Activated naive CD4-positive, alpha-beta T cell treated with anti-CD3 and anti-CD28 coated beads, Interleukin-2, amount 50 U/mL, for 72 hours (primary cell): ENCODE measurements at regions not wholly inside any gene's neighbourhood (a gene's known extent, or its start where the extent isn't known, plus 50 kb on each side); places are given as distances from the start of the nearest gene placed in this dataset.
"Not testable (repeated sequence)": the region's sequence is repeated elsewhere in the genome, so short reads cannot be mapped to it uniquely, and the experiment has no call there.

ENCODE experiments used
- ATAC-seq, 2 donors: fragments of 150-1000 bp; cut with Tn5 transposase; 2 replicates each; pipeline ENCODE4 v1.10.0; 2021; ENCODE audit warnings: mild to moderate bottlenecking in 2 of 2, moderate library complexity in 2 of 2
- DNase-seq, 2 donors: peaks; one replicate each; pipeline ENCODE4 v3.0.0; 2021 to 2022; ENCODE audit warnings: low spot score in 2 of 2
- H3K27ac Mint-ChIP-seq, 2 donors: one replicate each; pipeline ENCODE4 v1.8.0; 2022; ENCODE audit warnings: mild to moderate bottlenecking in 2 of 2, mixed read lengths in 2 of 2
- H3K36me3 Mint-ChIP-seq, 2 donors: one replicate each; pipeline ENCODE4 v1.8.0; 2022; ENCODE audit warnings: mixed read lengths in 2 of 2
- H3K9me3 Mint-ChIP-seq, 2 donors: one replicate each; pipeline ENCODE4 v1.8.0; 2022; ENCODE audit warnings: mixed read lengths in 2 of 2

DNA sequence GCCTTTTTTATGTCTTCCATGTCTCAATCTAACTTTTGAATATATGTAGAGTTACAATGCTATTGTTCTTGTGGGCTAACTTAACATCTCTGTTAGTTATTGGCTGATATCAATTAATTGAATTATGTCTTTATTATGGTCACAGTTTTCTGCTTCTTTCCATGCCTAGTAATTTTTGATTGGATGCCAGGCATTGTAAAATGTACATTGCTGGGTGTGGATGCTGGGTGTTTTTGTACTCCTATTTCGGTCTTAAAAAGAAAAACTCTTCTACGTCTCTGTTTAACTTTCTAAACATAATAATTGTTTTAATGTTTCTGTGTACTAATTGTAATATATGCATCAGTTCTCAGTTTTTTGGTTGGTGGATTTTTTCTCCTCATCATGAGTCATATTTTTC lies 296.1 kb upstream of the PRICKLE1 start:
- Mint-ChIP-seq H3K36me3 (no peaks in the 10 kb centered on the region), H3K9me3 (peaks cover 13 to 24% of the 10 kb centered on the region in 2 donors), H3K27ac (no peak overlapping the region)
- ATAC-seq (no peak), DNase-seq (no peak)

DNA sequence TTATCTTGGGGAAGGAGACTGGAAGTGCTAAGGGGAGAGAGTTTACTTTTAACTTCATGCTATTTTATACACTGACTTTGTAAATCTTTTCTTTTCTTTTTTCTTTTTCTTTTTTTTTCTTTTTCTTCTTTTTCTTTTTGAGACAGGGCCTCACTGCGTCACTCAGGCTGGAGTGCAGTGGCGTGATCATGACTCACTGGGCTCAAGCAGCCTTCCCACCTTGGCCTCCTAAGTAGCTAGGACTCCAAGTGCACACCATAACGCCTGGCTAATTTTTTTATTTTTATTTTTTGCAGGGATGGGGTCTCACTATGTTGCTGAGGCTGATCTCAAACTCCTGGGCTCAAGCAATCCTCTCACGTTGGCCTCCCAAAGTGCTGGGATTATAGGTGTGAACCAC lies 294.6 kb upstream of the PRICKLE1 start:
- H3K36me3 Mint-ChIP-seq, result no peaks in the 10 kb centered on the region
- H3K27ac Mint-ChIP-seq, result no peak overlapping the region
- DNase-seq (no peak), ATAC-seq (no peak)
- peaks cover 17 to 25% of the 10 kb centered on the region in 2 donors for H3K9me3 Mint-ChIP-seq

- peaks cover 4 to 6% of the 10 kb centered on the region in 2 donors for H3K9me3 Mint-ChIP-seq
- ATAC-seq (no peak), DNase-seq (no peak)
- H3K27ac Mint-ChIP-seq, result no peak overlapping the region
- H3K36me3 Mint-ChIP-seq, result no peaks in the 10 kb centered on the region
These were observed 283.9 kb upstream of the PRICKLE1 start for GRCh38 chr12:42873401-42873800.

DNA sequence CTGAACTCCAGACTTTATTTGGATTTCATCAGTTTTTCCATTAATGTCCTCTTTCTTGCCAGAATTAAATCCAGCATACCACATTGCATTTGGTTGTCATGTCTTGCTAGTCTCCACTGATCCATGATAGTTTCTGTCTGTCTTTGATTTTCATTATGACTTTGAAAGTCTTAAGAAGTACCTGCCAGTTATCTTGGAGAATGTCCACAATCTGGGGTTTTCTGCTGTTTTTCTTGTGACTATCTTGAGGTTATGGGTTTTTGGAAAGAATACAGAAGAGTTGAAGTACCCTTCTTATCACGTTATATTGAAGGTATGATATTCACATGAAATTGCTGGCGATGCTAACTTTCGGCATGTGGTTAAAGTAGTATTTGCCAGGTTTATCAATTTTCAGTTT lies 282.3 kb upstream of the PRICKLE1 start:
- no peaks in the 10 kb centered on the region for H3K36me3 Mint-ChIP-seq
- no peak for DNase-seq
- peaks cover 7% of the 10 kb centered on the region in 2 donors for H3K9me3 Mint-ChIP-seq
- no peak overlapping the region for H3K27ac Mint-ChIP-seq
- ATAC-seq, result no peak

GRCh38 chr12:42868291-42868690 lies 278.7 kb upstream of the PRICKLE1 start:
- Mint-ChIP-seq H3K36me3 (no peaks in the 10 kb centered on the region), H3K9me3 (peaks cover 7 to 8% of the 10 kb centered on the region in 2 donors), H3K27ac (no peak overlapping the region)
- DNase-seq (no peak), ATAC-seq (no peak)

DNA sequence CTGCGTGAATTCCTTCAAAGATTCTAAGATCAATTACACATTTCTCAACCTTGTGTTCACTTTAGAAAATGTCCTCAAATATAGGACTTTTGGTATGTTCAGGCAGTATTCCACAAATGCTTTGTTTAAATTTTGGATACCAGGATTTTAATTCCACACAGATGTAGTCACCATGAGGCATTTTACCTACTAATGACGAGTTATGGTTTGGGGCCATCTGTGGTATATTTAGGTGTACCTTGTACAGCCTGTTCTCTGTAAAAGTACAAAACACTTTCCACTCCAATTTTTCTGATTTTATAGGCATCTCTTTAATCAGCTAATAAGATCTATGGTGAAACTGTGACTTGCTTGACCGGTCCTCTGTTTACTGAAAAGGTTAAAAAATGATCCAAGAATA lies 275.7 kb upstream of the PRICKLE1 start:
- DNase-seq, result no peak
- no peak overlapping the region for H3K27ac Mint-ChIP-seq
- no peaks in the 10 kb centered on the region for H3K36me3 Mint-ChIP-seq
- H3K9me3 Mint-ChIP-seq, result peaks cover 4 to 8% of the 10 kb centered on the region in 2 donors
- ATAC-seq, result no peak

- H3K27ac Mint-ChIP-seq, result no peak overlapping the region
- peaks cover 0 to 3% of the 10 kb centered on the region in 2 donors for H3K9me3 Mint-ChIP-seq
- DNase-seq, result no peak
- ATAC-seq, result no peak
- H3K36me3 Mint-ChIP-seq, result no peaks in the 10 kb centered on the region
These were observed 272.5 kb upstream of the PRICKLE1 start for GRCh38 chr12:42862055-42862454.

GRCh38 chr12:42860331-42860730 lies 270.8 kb upstream of the PRICKLE1 start:
- not testable (repeated sequence) for H3K27ac Mint-ChIP-seq, H3K36me3 Mint-ChIP-seq, H3K9me3 Mint-ChIP-seq, ATAC-seq, DNase-seq

DNA sequence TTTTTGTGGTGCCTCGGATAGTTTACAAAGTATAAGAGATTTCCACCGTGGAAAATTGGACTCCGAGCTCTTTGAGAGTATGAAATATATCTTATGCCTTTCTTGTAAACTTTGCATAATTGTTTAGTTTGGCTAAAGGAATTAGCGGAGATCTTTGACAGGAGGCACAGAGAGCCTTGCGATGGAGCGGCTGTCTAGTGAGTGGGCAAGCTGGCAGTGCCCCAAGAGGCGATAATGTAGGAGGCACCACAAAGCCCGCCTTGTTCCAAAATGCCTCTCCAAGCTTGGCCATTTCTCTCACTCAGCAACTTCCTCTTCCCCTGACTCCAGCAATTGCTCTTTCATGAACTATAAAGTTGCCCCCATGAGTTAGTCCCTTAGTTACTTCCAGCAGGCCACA lies 270.1 kb upstream of the PRICKLE1 start:
- H3K27ac Mint-ChIP-seq, result no peak overlapping the region
- DNase-seq (no peak), ATAC-seq (no peak)
- peaks cover 0 to 3% of the 10 kb centered on the region in 2 donors for H3K9me3 Mint-ChIP-seq
- no peaks in the 10 kb centered on the region for H3K36me3 Mint-ChIP-seq

GRCh38 chr12:42857106-42857505 lies 267.6 kb upstream of the PRICKLE1 start:
- DNase-seq, result no peak
- Mint-ChIP-seq H3K36me3 (no peaks in the 10 kb centered on the region), H3K9me3 (peaks cover 0 to 3% of the 10 kb centered on the region in 2 donors), H3K27ac (no peak overlapping the region)
- no peak for ATAC-seq

GRCh38 chr12:42855362-42855950 lies 265.9 kb upstream of the PRICKLE1 start:
- no peak for ATAC-seq
- no peak for DNase-seq
- no peaks in the 10 kb centered on the region for H3K36me3 Mint-ChIP-seq
- H3K9me3 Mint-ChIP-seq, result peaks cover 0 to 3% of the 10 kb centered on the region in 2 donors
- H3K27ac Mint-ChIP-seq, result no peak overlapping the region

GRCh38 chr12:42854826-42855225 lies 265.3 kb upstream of the PRICKLE1 start:
- no peak for ATAC-seq
- H3K36me3 Mint-ChIP-seq, result no peaks in the 10 kb centered on the region
- DNase-seq, result no peak
- peaks cover 0 to 3% of the 10 kb centered on the region in 2 donors for H3K9me3 Mint-ChIP-seq
- H3K27ac Mint-ChIP-seq, result no peak overlapping the region

GRCh38 chr12:42854208-42854607 lies 264.7 kb upstream of the PRICKLE1 start:
- DNase-seq (no peak), ATAC-seq (no peak)
- Mint-ChIP-seq H3K9me3 (peaks cover 0 to 3% of the 10 kb centered on the region in 2 donors), H3K27ac (no peak overlapping the region), H3K36me3 (no peaks in the 10 kb centered on the region)

GRCh38 chr12:42853370-42854140 lies 264.0 kb upstream of the PRICKLE1 start:
- Mint-ChIP-seq H3K36me3 (no peaks in the 10 kb centered on the region), H3K27ac (no peak overlapping the region), H3K9me3 (peaks cover 0 to 3% of the 10 kb centered on the region in 2 donors)
- ATAC-seq, result no peak
- no peak for DNase-seq

DNA sequence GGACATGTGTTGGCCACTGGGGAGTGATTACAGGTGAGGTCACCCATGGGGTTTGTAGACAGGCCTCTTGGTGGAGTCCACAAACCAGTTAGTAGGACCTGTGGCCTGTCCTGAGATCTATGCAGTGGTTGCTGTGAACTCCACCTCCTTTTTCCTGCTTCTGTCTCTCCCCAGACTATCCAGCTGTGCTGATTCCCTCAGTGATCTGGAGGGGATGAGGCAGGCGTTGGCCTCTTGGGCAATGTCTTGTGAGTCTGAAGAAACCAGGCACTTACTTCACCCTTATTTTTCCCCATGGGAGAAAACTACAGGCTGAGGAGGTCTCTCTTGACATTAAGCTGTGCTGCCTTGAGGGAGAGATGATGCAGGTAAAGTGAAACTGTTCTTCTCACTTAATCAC lies 257.2 kb upstream of the PRICKLE1 start:
- Mint-ChIP-seq H3K9me3 (peaks cover 5 to 9% of the 10 kb centered on the region in 2 donors), H3K27ac (no peak overlapping the region), H3K36me3 (peaks cover 0 to 4% of the 10 kb centered on the region in 2 donors)
- ATAC-seq (no peak), DNase-seq (no peak)

- no peaks in the 10 kb centered on the region for H3K36me3 Mint-ChIP-seq
- ATAC-seq (no peak), DNase-seq (no peak)
- no peak overlapping the region for H3K27ac Mint-ChIP-seq
- H3K9me3 Mint-ChIP-seq, result peaks cover 10 to 11% of the 10 kb centered on the region in 2 donors
These were observed 244.5 kb upstream of the PRICKLE1 start for GRCh38 chr12:42834062-42834461.

DNA sequence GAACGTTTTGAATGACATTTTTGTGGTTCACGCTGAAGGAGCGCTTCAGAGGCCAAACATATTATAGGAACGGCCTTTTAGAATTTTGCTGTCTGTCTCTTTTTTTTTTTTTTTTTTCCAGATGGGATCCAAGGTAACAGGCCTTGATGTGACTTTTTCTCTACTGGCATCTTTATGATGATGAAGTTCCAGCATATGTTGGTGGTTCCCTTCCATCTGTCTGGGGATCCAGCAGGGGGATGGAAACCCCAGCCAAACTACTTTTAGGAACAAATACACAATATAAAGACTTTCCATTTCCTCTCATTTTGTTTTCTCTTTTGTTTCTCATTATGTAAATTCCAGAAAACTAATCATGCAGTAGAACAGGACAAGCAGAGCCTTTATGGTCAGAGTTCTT lies 239.3 kb upstream of the PRICKLE1 start:
- ATAC-seq, result no peak
- no peak for DNase-seq
- Mint-ChIP-seq H3K27ac (no peak overlapping the region), H3K9me3 (peaks cover 0 to 2% of the 10 kb centered on the region in 2 donors), H3K36me3 (no peaks in the 10 kb centered on the region)

DNA sequence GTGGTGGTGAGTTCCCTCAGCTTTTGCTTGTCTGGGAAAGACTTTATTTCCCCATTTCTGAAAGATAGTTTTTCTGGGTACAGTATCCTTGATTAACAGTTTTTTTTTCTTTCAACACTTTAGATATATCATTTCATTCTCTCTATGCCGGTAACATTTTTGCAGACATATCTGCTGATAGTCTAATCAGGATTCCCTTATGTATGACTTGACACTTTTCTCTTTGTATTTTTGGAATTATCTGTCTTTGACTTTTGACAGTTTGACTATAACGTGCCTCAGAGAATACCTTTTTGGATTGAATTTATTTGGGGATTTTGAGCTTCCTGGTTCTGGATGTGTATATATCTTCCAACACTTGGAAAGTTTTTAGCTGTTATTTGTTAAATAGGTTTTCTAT lies 234.8 kb upstream of the PRICKLE1 start:
- no peak for ATAC-seq
- no peaks in the 10 kb centered on the region for H3K36me3 Mint-ChIP-seq
- no peak overlapping the region for H3K27ac Mint-ChIP-seq

More for the DNA sequence above, 234.8 kb upstream of the PRICKLE1 start:
- H3K9me3 Mint-ChIP-seq, result peaks cover 0 to 2% of the 10 kb centered on the region in 2 donors
- no peak for DNase-seq
